H9 (cell line): ENCODE measurements at regions not wholly inside any gene's neighbourhood (a gene's known extent, or its start where the extent isn't known, plus 50 kb on each side); places are given as distances from the start of the nearest gene placed in this dataset.
A peak's percentile ranks its signal among the peaks of the same experiment; 100 is the strongest.

Experiments used
- DNase-seq: peaks from one replicate; pipeline ENCODE4 v3.0.0-alpha.2; 2017
- H2AFZ ChIP-seq: one replicate; pipeline ENCODE4 v1.6.1; 2013; ENCODE audit warnings: mild to moderate bottlenecking, low read length, control low read depth, moderate library complexity
- H2AK5ac ChIP-seq: 2 replicates; pipeline ENCODE4 v1.6.1; 2013; ENCODE audit warnings: low read length, control low read depth, mixed read lengths; ENCODE audit not compliant: insufficient read length
- H2BK120ac ChIP-seq: one replicate; pipeline ENCODE4 v1.6.1; 2013; ENCODE audit warnings: low read depth, mild to moderate bottlenecking, low read length, control low read depth, inconsistent platforms; ENCODE audit not compliant: poor library complexity, severe bottlenecking
- H2BK12ac ChIP-seq: 2 replicates; pipeline ENCODE4 v1.6.1; 2013; ENCODE audit warnings: low read length, control low read depth, mixed read lengths, low read depth; ENCODE audit not compliant: insufficient read length
- H2BK15ac ChIP-seq: 2 replicates; pipeline ENCODE4 v1.6.1; 2013; ENCODE audit warnings: low read depth, low read length, control low read depth
- H2BK20ac ChIP-seq: one replicate; pipeline ENCODE4 v1.6.1; 2013; ENCODE audit warnings: low read depth, mild to moderate bottlenecking, low read length, control low read depth, inconsistent platforms; ENCODE audit not compliant: poor library complexity, severe bottlenecking
- H2BK5ac ChIP-seq: 2 replicates; pipeline ENCODE4 v1.6.1; 2013; ENCODE audit warnings: low read length, control low read depth, mixed read lengths; ENCODE audit not compliant: insufficient read length
- H3K14ac ChIP-seq: 2 replicates; pipeline ENCODE4 v1.6.1; 2013; ENCODE audit warnings: low read length, control low read depth; ENCODE audit not compliant: insufficient read depth
- H3K18ac ChIP-seq: 2 replicates; pipeline ENCODE4 v1.6.1; 2013; ENCODE audit warnings: low read depth, mild to moderate bottlenecking, mixed read lengths, low read length, control low read depth; ENCODE audit not compliant: insufficient read length
- H3K23ac ChIP-seq: 2 replicates; pipeline ENCODE4 v1.6.1; 2013; ENCODE audit warnings: low read length, control low read depth, mixed read lengths, low read depth; ENCODE audit not compliant: insufficient read length
- H3K23me2 ChIP-seq: 2 replicates; pipeline ENCODE4 v1.6.1; 2013; ENCODE audit warnings: low read depth, mild to moderate bottlenecking, mixed read lengths, low read length, control low read depth; ENCODE audit not compliant: insufficient read length, poor library complexity, severe bottlenecking
- H3K27ac ChIP-seq: 2 replicates; pipeline ENCODE4 v1.5.1; 2013; ENCODE audit warnings: low read length, control low read depth, mixed read lengths, low read depth; ENCODE audit not compliant: insufficient read length
- H3K27me3 ChIP-seq: 2 replicates; pipeline ENCODE4 v1.6.1; 2013; ENCODE audit warnings: low read length, control low read depth, inconsistent platforms; ENCODE audit not compliant: insufficient read depth
- H3K4ac ChIP-seq: 2 replicates; pipeline ENCODE4 v1.6.1; 2013; ENCODE audit warnings: low read depth, mild to moderate bottlenecking, control low read depth, inconsistent platforms, low read length, moderate library complexity
- H3K4me1 ChIP-seq: 2 replicates; pipeline ENCODE4 v1.6.1; 2013; ENCODE audit warnings: low read length, control low read depth, inconsistent platforms; ENCODE audit not compliant: insufficient read depth
- H3K4me2 ChIP-seq: 2 replicates; pipeline ENCODE4 v1.6.1; 2013; ENCODE audit warnings: low read length, control low read depth, mixed read lengths; ENCODE audit not compliant: insufficient read length, insufficient read depth
- H3K56ac ChIP-seq: 2 replicates; pipeline ENCODE4 v1.6.1; 2013; ENCODE audit warnings: low read depth, mild to moderate bottlenecking, mixed read lengths, low read length, control low read depth; ENCODE audit not compliant: insufficient read length
- H3K79me1 ChIP-seq: 2 replicates; pipeline ENCODE4 v1.6.1; 2013; ENCODE audit warnings: low read depth, mild to moderate bottlenecking, moderate library complexity, low read length, control low read depth, inconsistent platforms; ENCODE audit not compliant: insufficient read depth, poor library complexity, severe bottlenecking
- H3K79me2 ChIP-seq: 2 replicates; pipeline ENCODE4 v1.6.1; 2013; ENCODE audit warnings: low read length, control low read depth, inconsistent platforms; ENCODE audit not compliant: insufficient read depth
- H3K9ac ChIP-seq: 2 replicates; pipeline ENCODE4 v1.6.1; 2013; ENCODE audit warnings: low read length, control low read depth, mixed read lengths; ENCODE audit not compliant: insufficient read length; ENCODE audit errors: extremely low read depth
- H3K9me3 ChIP-seq: one replicate; pipeline ENCODE4 v1.6.1; 2013; ENCODE audit warnings: low read depth, low read length, inconsistent platforms; ENCODE audit not compliant: control insufficient read depth
- H3T11ph ChIP-seq: one replicate; pipeline ENCODE4 v1.6.1; 2013; ENCODE audit warnings: mild to moderate bottlenecking, low read length, control low read depth, inconsistent platforms
- H4K20me1 ChIP-seq: one replicate; pipeline ENCODE4 v1.6.1; 2013; ENCODE audit not compliant: control insufficient read depth, insufficient read length, insufficient read depth
- H4K5ac ChIP-seq: 2 replicates; pipeline ENCODE4 v1.6.1; 2013; ENCODE audit warnings: low read depth, mild to moderate bottlenecking, mixed read lengths, low read length, control low read depth; ENCODE audit not compliant: insufficient read length
- H4K8ac ChIP-seq: replicated peaks from 2 replicates; pipeline ENCODE4 v1.6.1; 2013; ENCODE audit warnings: low read length, control low read depth, mixed read lengths, low read depth; ENCODE audit not compliant: insufficient read length
- H4K91ac ChIP-seq: 2 replicates; pipeline ENCODE4 v1.6.1; 2013; ENCODE audit warnings: low read depth, mild to moderate bottlenecking, moderate library complexity, mixed read lengths, low read length, control low read depth; ENCODE audit not compliant: insufficient read length
- H3K27ac Mint-ChIP-seq, 3 experiments: 2 replicates in 2 of 3; 3 replicates in 1 of 3; pipeline ENCODE4 v1.8.0; 2020 to 2021; ENCODE audit warnings: mixed read lengths in 3 of 3, mild to moderate bottlenecking in 1 of 3, moderate library complexity in 1 of 3
- H3K27me3 Mint-ChIP-seq: 2 replicates; pipeline ENCODE4 v1.8.0; 2021; ENCODE audit warnings: low read depth, mild to moderate bottlenecking, moderate library complexity, mixed read lengths
- H3K36me3 Mint-ChIP-seq, 3 experiments: 2 replicates in 2 of 3; 3 replicates in 1 of 3; pipeline ENCODE4 v1.8.0; 2020 to 2021; ENCODE audit warnings: low read depth in 3 of 3, mixed read lengths in 3 of 3; ENCODE audit not compliant: insufficient read depth in 1 of 3
- H3K4me1 Mint-ChIP-seq, 2 experiments: 2 replicates each; pipeline ENCODE4 v1.8.0; 2020; ENCODE audit warnings: mixed read lengths in 2 of 2
- H3K4me3 Mint-ChIP-seq, 2 experiments: 2 replicates in 1 of 2; 3 replicates in 1 of 2; pipeline ENCODE4 v1.8.0; 2020 to 2021; ENCODE audit warnings: mild to moderate bottlenecking in 2 of 2, mixed read lengths in 2 of 2, moderate library complexity in 1 of 2
- H3K9me3 Mint-ChIP-seq, 2 experiments: 2 replicates in 1 of 2; 3 replicates in 1 of 2; pipeline ENCODE4 v1.8.0; 2020; ENCODE audit warnings: mild to moderate bottlenecking in 2 of 2, mixed read lengths in 2 of 2, moderate library complexity in 1 of 2
- WGBS: extraction: QIAGEN DNeasy Blood & Tissue Kit; methylation state at CpG from one replicate; pipeline ENCODE4 v1.1.7; 2013; ENCODE audit warnings: missing lambda C conversion rate, low lambda C conversion rate, mixed read lengths; ENCODE audit not compliant: insufficient read length; ENCODE audit errors: extremely low coverage; 5-methylcytosine and 5-hydroxymethylcytosine counted together
- TF ChIP-seq, protein P1 (sequence below): fragments of 200-600 bp; sonication (generic); conservative IDR thresholded peaks from 3 replicates; pipeline ENCODE4 v1.8.0; 2021; ENCODE audit warnings: antibody characterized with exemption, mild to moderate bottlenecking

GRCh38 chrX:68980906-68981616 lies 152.2 kb downstream of the EFNB1 start:
- peaks cover 9% of the 10 kb centered on the region; the same call in 1 of the 2 replicates for H3K4me1 ChIP-seq
- H3K4me2 ChIP-seq = no peak overlapping the region
- no peak overlapping the region for H3K14ac ChIP-seq
- no peak overlapping the region for H4K5ac ChIP-seq
- no peak overlapping the region for H3K27ac Mint-ChIP-seq
- no peak overlapping the region for H4K91ac ChIP-seq
- H3K18ac ChIP-seq = no peak overlapping the region
- no CpG with 5 or more reads among the region's 9 CpGs for WGBS
- peak; percentile 11 for DNase-seq
- no peaks in the 10 kb centered on the region for H3K79me1 ChIP-seq
- H2AFZ ChIP-seq = no peak overlapping the region
- H3K23me2 ChIP-seq = no peaks in the 10 kb centered on the region
- H2BK15ac ChIP-seq = no peak overlapping the region
- H3K27me3 ChIP-seq = no peaks in the 10 kb centered on the region
- no peak overlapping the region for H3K4me3 Mint-ChIP-seq
- TF ChIP-seq, protein P1, sequence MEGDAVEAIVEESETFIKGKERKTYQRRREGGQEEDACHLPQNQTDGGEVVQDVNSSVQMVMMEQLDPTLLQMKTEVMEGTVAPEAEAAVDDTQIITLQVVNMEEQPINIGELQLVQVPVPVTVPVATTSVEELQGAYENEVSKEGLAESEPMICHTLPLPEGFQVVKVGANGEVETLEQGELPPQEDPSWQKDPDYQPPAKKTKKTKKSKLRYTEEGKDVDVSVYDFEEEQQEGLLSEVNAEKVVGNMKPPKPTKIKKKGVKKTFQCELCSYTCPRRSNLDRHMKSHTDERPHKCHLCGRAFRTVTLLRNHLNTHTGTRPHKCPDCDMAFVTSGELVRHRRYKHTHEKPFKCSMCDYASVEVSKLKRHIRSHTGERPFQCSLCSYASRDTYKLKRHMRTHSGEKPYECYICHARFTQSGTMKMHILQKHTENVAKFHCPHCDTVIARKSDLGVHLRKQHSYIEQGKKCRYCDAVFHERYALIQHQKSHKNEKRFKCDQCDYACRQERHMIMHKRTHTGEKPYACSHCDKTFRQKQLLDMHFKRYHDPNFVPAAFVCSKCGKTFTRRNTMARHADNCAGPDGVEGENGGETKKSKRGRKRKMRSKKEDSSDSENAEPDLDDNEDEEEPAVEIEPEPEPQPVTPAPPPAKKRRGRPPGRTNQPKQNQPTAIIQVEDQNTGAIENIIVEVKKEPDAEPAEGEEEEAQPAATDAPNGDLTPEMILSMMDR = no peak
- H3K23ac ChIP-seq = no peak overlapping the region
- no peaks in the 10 kb centered on the region for H4K20me1 ChIP-seq
- peaks cover 67 to 80% of the 10 kb centered on the region in 2 experiments for H3K9me3 Mint-ChIP-seq
- peaks cover 0 to 5% (median 0%) of the 10 kb centered on the region in 3 experiments; a peak in 2 of 7 replicates for H3K36me3 Mint-ChIP-seq
- no peak overlapping the region for H3K9ac ChIP-seq
- no peaks in the 10 kb centered on the region for H3K79me2 ChIP-seq
- H3K4ac ChIP-seq = no peak overlapping the region
- H2BK12ac ChIP-seq = no peak overlapping the region
- H4K8ac ChIP-seq = no peak overlapping the region
- no peak overlapping the region for H3K56ac ChIP-seq
- no peak overlapping the region for H2AK5ac ChIP-seq
- H3T11ph ChIP-seq = no peak overlapping the region
- H3K27me3 Mint-ChIP-seq = peaks cover 13% of the 10 kb centered on the region
- peaks cover 13 to 22% of the 10 kb centered on the region in 2 experiments for H3K4me1 Mint-ChIP-seq
- H2BK5ac ChIP-seq = no peak overlapping the region
- H3K27ac ChIP-seq = no peak overlapping the region
- H2BK20ac ChIP-seq = no peak overlapping the region
- no peaks in the 10 kb centered on the region for H3K9me3 ChIP-seq
- no peak overlapping the region for H2BK120ac ChIP-seq
